Tibial nerve (tissue), 4 donors: ENCODE measurements at regions not wholly inside any gene's neighbourhood (a gene's known extent, or its start where the extent isn't known, plus 50 kb on each side); places are given as distances from the start of the nearest gene placed in this dataset.

ENCODE experiments used
- DNase-seq, 2 donors: peaks; one replicate each; pipeline ENCODE4 v3.0.0-alpha.2; 2019; ENCODE audit warnings: low spot score in 2 of 2
- H3K27ac ChIP-seq, 4 donors: fragments of 200-600 bp; sonication (generic) in 3 of 4; one replicate each; pipeline ENCODE4 v1.5.1; 2017 to 2019; ENCODE audit warnings: mild to moderate bottlenecking in 1 of 4
- H3K27me3 ChIP-seq, 2 donors: fragments of 200-600 bp; sonication (generic) in 1 of 2; one replicate each; pipeline versions ENCODE4 v1.5.1 to v1.6.0; 2017 to 2019
- H3K36me3 ChIP-seq, 3 donors: fragments of 200-600 bp; sonication (generic); one replicate each; pipeline ENCODE4 v1.5.1; 2018 to 2019
- H3K4me1 ChIP-seq, 4 donors: fragments of 200-600 bp; sonication (generic) in 3 of 4; one replicate each; pipeline ENCODE4 v1.5.1; 2017 to 2019
- H3K4me3 ChIP-seq, 4 donors: fragments of 200-600 bp; sonication (generic) in 3 of 4; one replicate each; pipeline ENCODE4 v1.5.1; 2017 to 2019; ENCODE audit warnings: mild to moderate bottlenecking in 1 of 4, moderate library complexity in 1 of 4
- H3K9me3 ChIP-seq, 4 donors: fragments of 200-600 bp; sonication (generic) in 3 of 4; one replicate each; pipeline ENCODE4 v1.5.1; 2017 to 2019
- CTCF ChIP-seq, 5 experiments: fragments of 200-600 bp in 3 of 5; fragments of 450-650 bp in 2 of 5; sonication (generic) in 3 of 5; IDR thresholded peaks; one replicate each; pipeline ENCODE4 v1.5.1; 2016 to 2019; ENCODE audit warnings: antibody characterized with exemption in 5 of 5, mild to moderate bottlenecking in 3 of 5, moderate library complexity in 2 of 5
- EP300 ChIP-seq, 2 donors: sonication (generic); formaldehyde crosslinking; IDR thresholded peaks; one replicate each; pipeline ENCODE4 v1.6.1; 2017; ENCODE audit warnings: antibody characterized with exemption in 2 of 2, mild to moderate bottlenecking in 1 of 2
- POLR2A ChIP-seq, 2 donors: fragments of 450-650 bp; IDR thresholded peaks; one replicate each; pipeline ENCODE4 v1.6.1; 2017; ENCODE audit warnings: antibody characterized with exemption in 2 of 2, mild to moderate bottlenecking in 2 of 2, moderate library complexity in 2 of 2
- WGBS, 2 donors: methylation state at CpG; one replicate each; pipeline ENCODE4 v1.1.5; 2018; 5-methylcytosine and 5-hydroxymethylcytosine counted together

- no peaks in the 10 kb centered on the region for H3K4me1 ChIP-seq
- TF ChIP-seq EP300 (IDR thresholded peaks at IDR 0.05) (peak in 1 of 2 donors; percentile 30), POLR2A (IDR thresholded peaks at IDR 0.05) (no peak), CTCF (IDR thresholded peaks at IDR 0.05) (no peak)
- DNase-seq, result no peak
- no peaks in the 10 kb centered on the region for H3K27me3 ChIP-seq
- 70 to 72% methylated on average over 4 of the region's 4 CpGs for WGBS, 2 donors
- H3K9me3 ChIP-seq, result no peaks in the 10 kb centered on the region
- no peak overlapping the region for H3K4me3 ChIP-seq
- no peak overlapping the region for H3K27ac ChIP-seq
- no peaks in the 10 kb centered on the region for H3K36me3 ChIP-seq
Measured at GRCh38 chr2:215736653-215737290, 276.6 kb downstream of the MREG start.

- DNase-seq, result no peak
- no peaks in the 10 kb centered on the region for H3K27me3 ChIP-seq
- H3K36me3 ChIP-seq, result no peaks in the 10 kb centered on the region
- WGBS, 2 donors, result 90 to 94% methylated on average over 5 of the region's 5 CpGs
- H3K27ac ChIP-seq, result no peak overlapping the region
- H3K4me1 ChIP-seq, result peaks cover 0 to 14% (median 4%) of the 10 kb centered on the region in 4 donors
- no peaks in the 10 kb centered on the region for H3K9me3 ChIP-seq
- no peak overlapping the region for H3K4me3 ChIP-seq
- TF ChIP-seq CTCF (IDR thresholded peaks at IDR 0.05), result no peak
- no peak for TF ChIP-seq POLR2A (IDR thresholded peaks at IDR 0.05)
- no peak for TF ChIP-seq EP300 (IDR thresholded peaks at IDR 0.05)
Measured at GRCh38 chr2:215731108-215731658, 282.2 kb downstream of the MREG start.

GRCh38 chr2:215729985-215730620 lies 283.2 kb downstream of the MREG start:
- no peak overlapping the region for H3K4me3 ChIP-seq
- no peak for DNase-seq
- 87 to 89% methylated on average over 5 of the region's 5 CpGs for WGBS, 2 donors
- H3K9me3 ChIP-seq, result no peaks in the 10 kb centered on the region
- no peak overlapping the region for H3K27ac ChIP-seq
- H3K4me1 ChIP-seq, result peaks cover 0 to 14% (median 4%) of the 10 kb centered on the region in 4 donors
- H3K27me3 ChIP-seq, result no peaks in the 10 kb centered on the region
- TF ChIP-seq CTCF (IDR thresholded peaks at IDR 0.05) (no peak), EP300 (IDR thresholded peaks at IDR 0.05) (no peak), POLR2A (IDR thresholded peaks at IDR 0.05) (no peak)
- no peaks in the 10 kb centered on the region for H3K36me3 ChIP-seq

GRCh38 chr2:215728504-215729065 lies 284.8 kb downstream of the MREG start:
- 27 to 62% methylated on average over 2 of the region's 2 CpGs for WGBS, 2 donors
- H3K36me3 ChIP-seq, result no peaks in the 10 kb centered on the region
- no peaks in the 10 kb centered on the region for H3K9me3 ChIP-seq
- H3K4me1 ChIP-seq, result peaks cover 0 to 14% (median 4%) of the 10 kb centered on the region in 4 donors
- TF ChIP-seq POLR2A (IDR thresholded peaks at IDR 0.05) (no peak), EP300 (IDR thresholded peaks at IDR 0.05) (peak; percentile 58 to 92)
- H3K4me3 ChIP-seq, result no peak overlapping the region
- DNase-seq, result peak; percentile 23 to 68
- no peaks in the 10 kb centered on the region for H3K27me3 ChIP-seq
- H3K27ac ChIP-seq, result peak overlapping the region in 1 of 4 donors; percentile 69

- no peak for DNase-seq
- Histone ChIP-seq H3K4me3 (no peak overlapping the region), H3K4me1 (peaks cover 0 to 14% (median 4%) of the 10 kb centered on the region in 4 donors), H3K27me3 (no peaks in the 10 kb centered on the region), H3K36me3 (no peaks in the 10 kb centered on the region), H3K9me3 (no peaks in the 10 kb centered on the region), H3K27ac (no peak overlapping the region)
- TF ChIP-seq EP300 (IDR thresholded peaks at IDR 0.05), result no peak
- TF ChIP-seq POLR2A (IDR thresholded peaks at IDR 0.05), result no peak
- TF ChIP-seq CTCF (IDR thresholded peaks at IDR 0.05), result no peak
- 60 to 68% methylated on average over 1 of the region's 1 CpG for WGBS, 2 donors
Measured at GRCh38 chr2:215727507-215728503, 285.5 kb downstream of the MREG start.
